GM19455 (cell line): ENCODE measurements at regions not wholly inside any gene's neighbourhood (a gene's known extent, or its start where the extent isn't known, plus 50 kb on each side); places are given as distances from the start of the nearest gene placed in this dataset.
"Not testable (repeated sequence)": the region's sequence is repeated elsewhere in the genome, so short reads cannot be mapped to it uniquely, and the experiment has no call there.

ENCODE experiments used
- ATAC-seq: cut with Tn5 transposase; IDR thresholded peaks from one replicate; pipeline ENCODE4 v1.9.1; 2021; ENCODE audit not compliant: unreplicated experiment

- ATAC-seq, result not testable (repeated sequence)
Measured at GRCh38 chr2:37757456-37757855, 86.0 kb upstream of the CDC42EP3 start.

GRCh38 chr2:37758141-37758601 is 86.7 kb upstream of the CDC42EP3 start:
- not testable (repeated sequence) for ATAC-seq

GRCh38 chr2:37759989-37760388 is 88.5 kb upstream of the CDC42EP3 start:
- ATAC-seq, result not testable (repeated sequence)

GRCh38 chr2:37760471-37760870 is 89.0 kb upstream of the CDC42EP3 start:
- no peak for ATAC-seq

- ATAC-seq, result not testable (repeated sequence)
Measured at GRCh38 chr2:37762281-37762680, 90.8 kb upstream of the CDC42EP3 start.

GRCh38 chr2:37764739-37765138 is 93.3 kb upstream of the CDC42EP3 start:
- ATAC-seq, result no peak

GRCh38 chr2:37766106-37766505 is 94.7 kb upstream of the CDC42EP3 start:
- no peak for ATAC-seq

GRCh38 chr2:37767046-37767445 is 95.6 kb upstream of the CDC42EP3 start:
- no peak for ATAC-seq

GRCh38 chr2:37767959-37768925 is 96.8 kb upstream of the CDC42EP3 start:
- ATAC-seq, result no peak

- ATAC-seq, result no peak
Measured at GRCh38 chr2:37769551-37769950, 98.1 kb upstream of the CDC42EP3 start.

GRCh38 chr2:37770797-37771196 is 99.4 kb upstream of the CDC42EP3 start:
- ATAC-seq, result no peak

- ATAC-seq, result no peak
Measured at GRCh38 chr2:37771600-37772088, 100.2 kb upstream of the CDC42EP3 start.

GRCh38 chr2:37773371-37774130 is 102.1 kb upstream of the CDC42EP3 start:
- ATAC-seq, result no peak

- ATAC-seq, result not testable (repeated sequence)
Measured at GRCh38 chr2:37774171-37774944, 102.9 kb upstream of the CDC42EP3 start.

GRCh38 chr2:37774976-37775907 is 103.8 kb upstream of the CDC42EP3 start:
- no peak for ATAC-seq

- ATAC-seq, result no peak
Measured at GRCh38 chr2:37775908-37776250, 104.4 kb upstream of the CDC42EP3 start.

GRCh38 chr2:37776487-37776886 is 105.0 kb upstream of the CDC42EP3 start:
- no peak for ATAC-seq

- ATAC-seq, result no peak
Measured at GRCh38 chr2:37779139-37779538, 107.7 kb upstream of the CDC42EP3 start.

- ATAC-seq, result no peak
Measured at GRCh38 chr2:37779611-37780386, 108.4 kb upstream of the CDC42EP3 start.
